GM19463 (cell line): ENCODE measurements at regions not wholly inside any gene's neighbourhood (a gene's known extent, or its start where the extent isn't known, plus 50 kb on each side); places are given as distances from the start of the nearest gene placed in this dataset.

Experiments
- ATAC-seq: cut with Tn5 transposase; IDR thresholded peaks from one replicate; pipeline ENCODE4 v1.9.1; 2021; ENCODE audit warnings: mild to moderate bottlenecking, moderate library complexity; ENCODE audit not compliant: unreplicated experiment

DNA sequence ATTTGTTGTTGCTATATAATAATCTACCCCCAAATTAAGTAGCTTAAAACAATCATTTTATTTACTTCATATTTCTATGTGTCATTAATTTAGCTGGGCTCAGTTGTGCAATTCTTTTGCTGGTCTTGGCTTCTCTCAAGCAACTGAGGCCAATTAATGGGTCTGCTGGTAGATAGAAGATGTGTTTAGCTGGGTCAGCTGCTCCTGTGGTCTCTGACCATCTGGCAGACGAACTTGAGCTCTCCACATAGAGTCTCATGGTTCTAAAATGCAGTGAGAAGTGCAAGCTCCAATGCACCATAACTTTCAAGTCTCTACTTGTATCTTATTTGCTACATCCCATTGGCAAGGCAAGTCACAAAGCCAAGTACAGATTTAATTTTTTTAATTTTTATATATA, 515.6 kb downstream of the ZIC1 start:
- ATAC-seq, result no peak

DNA sequence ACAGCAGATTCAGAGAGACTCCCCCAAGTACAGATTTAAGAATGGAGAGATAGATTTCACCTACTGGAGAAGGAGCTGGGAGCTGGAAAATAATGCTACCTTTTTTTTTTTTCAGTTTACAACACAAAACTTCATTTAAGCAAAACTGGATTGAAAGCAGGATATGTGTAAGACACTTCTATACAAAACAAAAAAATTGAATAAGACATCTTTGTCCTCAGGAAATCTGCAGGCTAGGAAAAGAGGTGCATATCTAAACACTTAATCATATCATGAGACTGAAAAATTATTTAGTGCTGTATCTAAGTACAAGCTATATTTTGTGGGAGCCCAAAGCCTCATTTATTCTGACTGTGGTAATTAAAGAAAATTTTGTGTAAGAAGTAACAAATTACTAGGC, 516.1 kb downstream of the ZIC1 start:
- ATAC-seq, result no peak

DNA sequence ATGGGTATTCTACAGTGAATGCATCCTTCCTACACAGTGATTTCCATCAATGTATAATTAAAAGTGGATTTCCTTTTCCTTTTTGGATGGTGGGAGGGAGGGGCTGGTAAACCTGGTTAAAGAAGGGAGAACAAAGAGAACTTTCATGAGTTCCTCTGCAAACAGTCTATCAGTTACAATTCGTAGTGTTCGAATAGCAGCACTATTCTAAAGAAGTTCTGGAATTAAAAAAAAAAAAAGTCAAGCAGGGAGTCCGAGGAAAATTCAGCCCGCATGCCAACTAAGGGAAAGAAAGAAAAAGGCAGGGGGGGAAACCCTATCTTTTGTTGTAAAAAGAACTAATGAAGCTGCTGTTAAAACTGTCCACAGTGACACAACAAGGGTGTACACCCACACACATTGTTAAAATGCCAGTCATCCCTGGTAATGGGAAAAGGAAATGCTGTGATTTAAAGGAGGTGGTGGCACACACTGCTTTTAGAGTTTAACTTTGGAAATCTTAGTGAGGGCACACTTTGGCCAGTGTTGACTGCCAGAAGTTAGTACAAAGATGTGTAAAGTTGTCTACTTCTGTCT, 521.2 kb downstream of the ZIC1 start:
- no peak for ATAC-seq

DNA sequence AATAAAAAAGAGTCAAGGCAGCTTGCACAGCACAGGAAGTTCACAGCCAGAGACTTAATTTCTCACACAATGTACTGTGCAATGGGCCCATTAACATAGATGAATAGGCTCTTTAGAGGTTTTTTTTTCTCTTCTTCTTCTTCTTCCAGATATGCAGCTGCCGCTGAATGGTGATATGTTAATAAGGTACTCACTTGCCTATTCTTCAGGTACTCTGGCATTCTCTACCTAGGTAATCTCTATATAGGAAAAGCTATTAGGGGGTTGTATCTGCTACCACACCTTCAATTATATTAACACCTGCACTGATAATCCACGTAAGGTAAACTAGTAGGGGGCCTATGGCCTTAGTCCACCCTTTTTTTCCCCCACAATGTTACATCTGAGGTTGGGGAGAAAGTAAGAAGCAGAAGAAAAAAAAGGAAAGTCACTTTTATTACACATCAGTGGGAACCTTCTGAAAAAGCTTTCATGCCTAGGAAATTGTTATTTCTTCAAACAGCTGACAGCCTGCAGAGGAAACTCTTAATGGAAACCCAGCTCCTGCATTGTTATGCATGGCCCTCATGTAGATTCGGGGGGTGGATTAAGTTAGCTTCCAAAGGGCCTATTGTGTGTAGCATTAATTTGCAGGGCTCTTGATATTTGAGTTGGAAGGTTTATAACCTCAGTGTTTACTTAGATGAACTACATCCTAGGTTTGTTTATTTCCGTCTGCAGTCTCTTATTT, 525.5 kb downstream of the ZIC1 start:
- no peak for ATAC-seq

DNA sequence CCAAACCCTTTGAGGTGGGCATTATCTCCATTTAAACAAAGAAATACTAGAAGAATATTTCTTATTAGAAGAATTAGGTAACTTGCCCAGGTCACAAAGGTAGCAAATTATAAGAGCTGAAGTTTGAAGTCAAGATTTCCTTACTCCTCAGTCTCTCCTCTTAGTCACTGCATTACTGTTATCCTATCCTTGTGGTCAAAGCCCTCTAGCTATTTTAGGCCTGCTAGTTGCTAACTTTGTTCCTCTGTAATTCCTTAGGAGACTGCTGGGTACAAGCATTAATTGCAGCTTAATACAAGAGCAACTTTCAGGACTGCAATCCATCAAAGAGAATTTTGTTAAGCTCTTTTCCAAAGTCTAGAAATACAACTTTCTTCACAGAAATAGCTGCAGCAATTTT, 528.2 kb downstream of the ZIC1 start:
- no peak for ATAC-seq

DNA sequence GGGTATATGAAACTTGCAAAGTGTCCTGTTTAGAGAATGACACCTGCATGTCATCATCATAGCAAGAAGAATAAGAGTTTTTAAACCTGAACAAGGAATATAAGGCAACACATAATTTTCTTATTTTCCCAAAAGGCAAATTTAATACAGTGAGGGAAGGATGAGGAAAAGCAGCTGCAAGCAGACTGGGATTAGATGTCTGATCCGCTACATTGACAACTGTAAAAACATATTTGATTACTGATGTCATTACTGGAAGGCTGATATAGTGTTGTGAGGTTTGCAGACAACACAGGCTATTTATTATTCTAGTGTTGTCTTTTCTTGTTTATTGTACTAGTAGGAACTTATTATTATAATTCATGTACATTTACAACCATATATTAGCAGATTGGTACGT, 528.7 kb downstream of the ZIC1 start:
- no peak for ATAC-seq

DNA sequence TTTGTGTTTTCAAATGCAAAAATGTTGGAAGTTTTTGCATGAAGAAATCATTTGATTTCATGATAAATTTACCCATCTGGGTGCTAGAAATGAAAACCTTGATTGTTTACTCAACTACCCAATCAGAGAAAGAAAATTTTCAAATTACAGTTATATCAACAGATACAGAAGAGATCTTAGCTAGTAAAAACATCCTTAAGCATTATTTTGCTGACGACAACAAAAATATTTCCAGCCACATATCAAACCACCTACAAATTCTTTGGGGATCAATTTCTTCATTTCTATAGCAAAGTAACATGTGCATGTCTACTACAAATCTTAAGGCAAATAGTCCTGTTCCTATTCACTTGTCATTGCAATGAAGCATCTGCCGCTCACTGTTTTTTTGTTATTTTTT, 530.3 kb downstream of the ZIC1 start:
- ATAC-seq, result no peak

DNA sequence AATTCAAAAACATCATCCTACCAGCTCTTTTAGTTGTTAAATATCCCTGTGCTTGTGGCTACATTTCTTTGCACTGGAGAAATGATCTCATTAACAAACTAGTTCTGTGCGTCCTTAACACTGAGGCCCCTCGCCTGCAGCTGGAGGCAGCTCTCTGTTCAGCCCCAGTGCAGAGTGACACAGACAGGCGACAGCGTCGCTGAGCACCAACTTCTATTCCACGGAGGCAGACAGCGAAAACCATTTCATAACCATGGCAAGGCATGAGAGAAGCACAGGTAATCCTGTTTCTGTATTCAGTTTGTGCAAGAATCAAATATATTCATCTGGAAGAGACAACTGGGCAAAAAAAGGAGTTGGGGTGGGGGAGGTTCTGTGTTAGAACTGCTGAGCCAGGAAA, 530.7 kb downstream of the ZIC1 start:
- no peak for ATAC-seq

DNA sequence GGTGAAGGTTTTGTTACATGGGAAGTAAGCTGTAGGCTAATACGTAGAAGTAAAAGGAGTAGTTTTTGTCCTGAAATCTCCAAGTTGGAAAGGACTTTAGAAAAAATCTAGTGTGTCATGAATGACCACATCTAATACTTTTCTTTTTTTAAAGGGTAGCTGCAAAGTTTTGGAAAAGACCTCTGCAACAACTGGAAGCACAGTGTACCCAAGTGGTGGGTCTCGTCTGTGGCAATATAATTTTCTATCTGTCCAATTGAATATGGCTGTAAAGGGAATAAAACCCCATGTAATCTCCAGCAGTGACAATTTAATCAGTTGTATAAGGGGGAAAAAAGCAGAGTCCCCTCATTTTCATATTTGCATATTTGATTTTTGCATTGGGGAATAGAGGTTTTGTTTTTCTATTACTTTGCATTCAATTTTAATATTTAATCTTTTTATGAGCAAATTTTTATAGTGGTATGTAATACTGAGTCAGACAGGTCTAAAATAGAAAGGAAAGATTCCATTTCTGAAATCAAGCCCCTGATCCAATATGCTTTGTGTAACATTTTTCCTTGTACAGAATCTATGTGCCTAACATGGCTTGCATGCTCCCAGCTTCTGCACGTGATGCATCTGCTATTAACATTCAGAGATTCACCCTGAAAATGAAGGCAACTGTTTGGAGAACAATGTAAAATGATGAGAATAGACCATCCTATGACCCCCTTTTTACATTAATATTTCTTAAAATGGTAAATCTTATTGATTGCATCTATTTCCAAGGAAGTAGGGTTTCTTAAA, 531.4 kb downstream of the ZIC1 start:
- ATAC-seq, result no peak

DNA sequence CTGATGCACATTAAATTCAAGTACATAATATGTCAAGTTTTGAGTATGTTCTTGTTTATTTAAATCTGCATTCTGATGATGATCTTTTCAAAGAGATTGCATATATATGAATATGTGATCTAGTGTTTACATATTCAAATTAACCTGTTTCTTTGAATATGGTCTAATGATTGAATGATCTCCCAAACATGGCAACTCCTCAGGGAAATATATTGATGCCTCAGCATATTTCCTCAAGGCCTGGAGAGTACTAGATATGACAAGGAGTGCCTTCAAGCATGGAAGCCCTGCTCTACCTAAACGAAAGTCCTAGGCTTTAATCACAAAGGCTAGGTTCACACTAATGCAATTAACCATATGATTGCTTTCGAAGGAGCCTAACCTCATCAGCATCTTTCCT, 532.8 kb downstream of the ZIC1 start:
- ATAC-seq, result no peak

DNA sequence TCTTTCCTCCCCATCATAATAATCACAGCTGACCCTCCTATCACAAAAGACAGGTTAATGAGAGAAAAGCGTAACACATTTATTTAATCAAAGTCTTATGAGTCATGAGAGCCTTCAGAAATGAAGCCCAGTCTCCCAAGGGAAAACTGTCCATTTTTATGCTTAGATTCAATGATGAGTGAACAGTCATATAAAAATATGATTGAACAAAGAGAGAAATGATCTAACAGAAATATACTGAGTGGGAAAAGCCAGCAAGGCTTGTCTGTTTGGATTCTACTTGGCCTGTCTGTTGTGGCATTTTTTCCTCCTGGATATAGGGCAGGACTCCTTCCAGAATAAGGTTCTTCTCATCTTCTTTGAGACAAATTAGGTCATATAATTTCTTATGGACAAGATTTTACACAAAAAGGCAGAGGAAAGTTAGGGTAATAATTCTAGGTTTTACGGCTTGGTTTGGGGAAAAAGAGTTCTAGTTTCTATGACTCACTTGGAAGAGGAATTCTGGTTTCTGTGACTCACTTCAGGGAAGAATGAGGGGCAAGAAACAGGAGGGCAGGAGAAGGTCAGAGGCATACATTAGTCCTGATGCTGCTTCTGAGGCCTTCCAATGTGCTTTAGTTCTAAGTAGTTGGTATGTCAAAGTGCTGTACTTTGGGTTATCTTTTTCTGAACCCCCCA, 534.2 kb downstream of the ZIC1 start:
- ATAC-seq, result no peak

DNA sequence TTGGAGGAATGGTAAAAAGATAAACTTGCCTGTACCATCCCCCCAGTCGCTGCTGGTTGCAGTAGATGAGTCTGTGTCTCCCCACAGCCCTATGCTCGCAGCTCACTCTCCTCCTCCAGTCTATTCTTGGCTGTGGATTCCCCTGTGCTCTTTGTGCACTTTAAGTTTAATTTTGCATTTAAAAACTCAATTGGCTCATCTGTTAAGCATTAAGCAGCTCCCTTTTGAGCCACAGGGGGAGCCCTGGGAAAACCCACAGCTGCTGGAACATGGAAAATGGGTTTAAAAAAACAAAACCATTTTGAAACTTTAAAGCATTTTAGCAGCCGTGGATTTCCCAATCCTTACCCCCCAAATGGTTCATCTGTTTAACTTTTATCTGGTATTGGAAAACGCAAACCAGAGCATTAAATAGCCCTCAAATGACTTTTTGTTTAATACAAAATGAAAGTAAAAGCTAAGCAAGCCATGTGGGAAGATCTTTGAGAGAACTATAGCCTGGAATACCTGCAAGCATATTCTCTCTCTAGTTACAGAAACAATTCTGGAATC, 536.9 kb downstream of the ZIC1 start:
- peak; percentile 63 for ATAC-seq

DNA sequence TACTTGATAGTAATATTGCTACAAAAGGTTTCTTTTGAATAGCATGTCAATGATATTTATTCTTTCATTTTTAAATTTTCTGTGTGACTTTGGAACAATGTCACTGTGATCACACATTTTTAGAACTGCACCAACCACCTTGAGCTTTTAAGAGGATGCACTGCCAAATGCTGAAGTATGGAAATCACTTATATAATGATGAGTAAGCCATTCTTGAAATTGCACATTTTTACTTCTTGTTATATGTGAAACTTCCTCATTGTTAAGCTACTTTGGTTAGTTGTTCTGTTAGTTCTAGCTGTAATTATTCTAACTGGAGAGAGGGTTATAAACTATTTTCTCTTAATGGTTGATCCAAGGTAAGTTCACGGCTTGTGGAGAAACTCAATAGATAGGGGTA, 547.5 kb downstream of the ZIC1 start:
- no peak for ATAC-seq

DNA sequence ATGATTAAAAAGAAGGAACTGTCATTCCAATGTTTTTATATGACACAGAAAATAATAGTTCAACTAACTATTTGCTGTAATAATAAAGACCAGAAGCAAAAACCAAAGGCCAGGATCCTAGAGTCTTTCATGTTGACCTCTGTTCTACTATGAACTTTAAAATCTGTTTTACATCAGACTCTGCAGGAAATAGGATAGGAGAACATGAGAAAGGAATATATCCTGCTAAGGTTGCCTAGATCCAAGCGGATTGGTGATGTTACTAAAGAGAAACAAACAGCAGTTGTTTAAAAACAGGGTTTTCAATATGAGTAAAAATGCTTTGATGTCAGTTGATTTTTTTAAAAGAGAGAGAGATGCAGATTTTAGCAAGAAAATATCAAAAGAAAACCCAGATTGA, 549.6 kb downstream of the ZIC1 start:
- ATAC-seq, result no peak

DNA sequence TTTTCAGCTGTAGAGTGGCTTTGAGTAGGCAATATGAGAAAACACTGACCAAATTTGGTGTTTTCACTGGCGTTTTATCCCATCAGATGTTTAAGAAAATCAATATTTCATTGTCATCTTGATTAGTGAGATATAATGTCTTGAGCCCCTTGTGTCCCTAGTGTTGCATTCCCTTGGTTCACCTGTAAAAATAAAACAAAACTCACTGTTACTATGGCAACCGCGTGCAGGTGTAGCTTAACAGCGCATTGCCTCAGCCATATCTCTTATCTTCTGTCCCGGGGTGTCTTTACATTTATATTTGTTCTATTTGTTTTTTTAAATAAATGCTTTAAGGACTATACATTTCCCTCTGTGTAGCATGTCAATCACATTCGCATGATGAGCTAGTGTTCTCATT, 551.6 kb downstream of the ZIC1 start:
- no peak for ATAC-seq

DNA sequence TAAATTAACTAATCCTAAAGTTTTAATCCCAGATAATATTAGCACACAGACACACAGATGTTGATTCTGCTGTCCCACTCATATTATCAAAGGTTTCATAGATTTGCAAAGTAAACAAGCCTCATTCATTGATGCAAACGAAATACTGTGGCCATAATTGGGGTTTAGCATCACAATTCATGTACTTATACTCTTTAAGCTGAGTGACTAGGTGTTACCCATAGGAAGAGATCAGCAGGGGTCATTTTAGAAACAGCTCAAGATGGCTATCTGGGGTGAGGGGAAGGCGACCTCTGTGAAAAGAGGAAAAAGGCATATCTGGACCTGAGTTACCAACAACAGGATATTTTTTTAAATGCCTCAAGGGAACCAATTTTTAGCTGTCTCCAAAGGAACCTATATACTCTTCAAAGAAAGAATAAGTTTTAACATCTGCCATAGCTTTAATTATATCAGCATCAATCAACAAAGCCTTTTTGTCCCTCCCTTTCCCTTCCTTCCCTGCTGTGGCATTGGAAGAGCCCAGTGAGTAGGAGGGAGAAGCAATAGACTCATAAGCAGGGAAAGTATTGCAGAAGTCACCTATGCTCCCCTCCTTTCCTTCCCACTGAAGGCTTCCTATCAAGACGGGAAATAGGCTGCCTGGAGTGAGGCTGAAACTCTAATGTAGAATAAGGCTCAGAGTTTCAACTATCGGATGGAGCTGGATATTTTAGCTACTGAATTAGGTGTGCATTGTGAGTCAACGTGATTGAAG, 553.4 kb downstream of the ZIC1 start:
- no peak for ATAC-seq

DNA sequence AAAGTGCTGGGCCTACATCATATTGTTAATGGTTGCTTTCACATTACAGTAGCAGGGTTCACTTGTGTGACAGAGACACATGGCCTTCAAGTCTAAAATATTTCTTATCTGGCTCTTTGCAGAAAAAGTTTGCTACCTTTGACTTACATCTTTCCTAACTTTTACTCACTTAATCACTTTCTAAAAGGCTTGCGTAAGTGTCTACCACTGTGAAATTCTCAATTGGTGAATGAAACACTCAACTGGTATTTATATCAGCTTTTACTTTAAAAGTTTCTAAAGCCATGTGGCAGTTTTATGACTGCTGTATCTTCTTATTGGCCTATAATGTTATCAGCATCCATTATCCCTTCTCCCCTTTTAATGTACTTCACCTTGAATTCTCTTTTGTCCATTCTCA, 554.5 kb downstream of the ZIC1 start:
- no peak for ATAC-seq

DNA sequence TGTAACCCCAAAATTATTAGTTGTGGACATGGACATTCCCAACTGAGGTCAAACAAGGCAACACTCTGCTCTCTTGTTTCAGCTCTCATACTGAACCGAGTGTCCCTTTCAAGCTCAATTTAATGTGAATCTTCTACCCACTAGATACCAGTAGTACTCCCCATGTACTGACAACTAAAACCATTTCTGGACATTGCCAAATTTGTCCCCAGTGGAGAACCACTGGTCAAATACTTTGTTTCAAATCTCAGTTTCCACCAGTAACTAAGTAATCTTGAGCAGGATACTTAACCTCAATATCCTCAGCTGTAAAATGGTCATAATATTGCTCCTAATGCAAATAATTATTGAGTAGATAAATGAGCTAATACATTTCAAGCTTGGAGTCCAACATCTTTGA, 566.0 kb downstream of the ZIC1 start:
- no peak for ATAC-seq

DNA sequence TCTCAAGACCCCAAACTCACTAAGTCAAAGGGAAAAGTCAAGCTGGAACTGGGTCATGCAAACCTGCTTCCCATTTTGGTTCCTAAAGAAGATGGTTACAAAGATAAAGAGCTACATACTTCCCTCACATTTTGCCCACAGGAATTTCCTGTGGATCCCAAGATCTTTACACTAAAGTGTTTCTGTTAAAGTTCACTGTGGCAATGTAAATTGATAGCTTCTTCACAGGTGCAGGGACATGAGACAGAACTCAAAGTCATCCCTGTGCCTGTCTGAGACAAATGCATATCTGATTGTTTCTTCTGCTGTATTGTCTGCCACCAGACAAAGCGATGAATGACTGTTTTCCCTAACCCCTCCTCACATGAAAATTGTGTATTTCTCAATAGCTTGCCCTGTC, 567.8 kb downstream of the ZIC1 start:
- no peak for ATAC-seq

DNA sequence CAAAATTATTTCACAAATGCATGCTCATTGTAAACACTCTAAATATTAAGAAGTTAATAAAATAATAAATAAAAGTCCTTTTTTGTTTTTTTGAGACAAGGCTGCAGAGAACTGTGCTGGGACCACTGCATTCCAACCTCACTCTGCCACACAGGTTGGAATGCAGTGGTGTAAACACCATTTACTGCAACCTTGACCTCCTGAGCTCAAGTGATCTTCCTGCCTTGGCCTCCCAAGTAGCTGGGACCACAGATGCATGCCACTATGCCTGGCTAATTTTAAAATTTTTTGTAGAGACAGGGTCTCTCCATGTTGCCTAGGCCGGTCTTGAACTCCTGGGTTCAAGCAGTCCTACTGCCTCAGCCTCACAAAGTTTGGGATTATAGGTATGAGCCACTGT, 578.4 kb downstream of the ZIC1 start:
- ATAC-seq, result no peak

DNA sequence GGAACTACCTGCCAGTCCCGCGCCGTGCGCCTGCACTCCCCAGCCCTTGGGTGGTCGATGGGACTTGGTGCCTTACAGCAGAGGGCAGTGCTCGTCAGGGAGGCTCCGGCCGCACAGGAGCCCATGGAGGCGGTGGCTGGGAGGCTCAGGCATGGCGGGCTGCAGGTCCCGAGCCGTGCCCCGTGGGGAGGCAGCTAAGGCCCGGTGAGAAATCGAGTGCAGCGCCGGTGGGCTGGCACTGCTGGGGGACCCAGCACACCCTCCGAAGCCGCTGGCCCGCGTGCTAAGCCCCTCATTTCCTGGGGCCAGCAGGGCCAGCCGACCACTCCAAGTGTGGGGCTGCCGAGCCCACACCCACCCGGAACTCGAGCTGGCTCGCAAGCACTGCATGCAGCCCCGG, 580.2 kb downstream of the ZIC1 start:
- no peak for ATAC-seq
